C4-2B (cell line): ENCODE measurements at regions not wholly inside any gene's neighbourhood (a gene's known extent, or its start where the extent isn't known, plus 50 kb on each side); places are given as distances from the start of the nearest gene placed in this dataset.

Experiments
- H3K27ac ChIP-seq: fragments of 450-650 bp; 2 replicates; pipeline ENCODE4 v1.5.1; 2017
- ZFX ChIP-seq: fragments of 450-650 bp; IDR thresholded peaks from 2 replicates; pipeline ENCODE4 v1.6.1; 2017
- TF ChIP-seq, protein P1 (sequence below): fragments of 450-650 bp; conservative IDR thresholded peaks from 2 replicates; pipeline ENCODE4 v1.5.1; 2017; ENCODE audit warnings: mild to moderate bottlenecking

GRCh38 chr11:36878737-36879136 lies 280.7 kb upstream of the RAG2 start:
- H3K27ac ChIP-seq = no peak overlapping the region
- TF ChIP-seq ZFX = no peak
- TF ChIP-seq, protein P1, sequence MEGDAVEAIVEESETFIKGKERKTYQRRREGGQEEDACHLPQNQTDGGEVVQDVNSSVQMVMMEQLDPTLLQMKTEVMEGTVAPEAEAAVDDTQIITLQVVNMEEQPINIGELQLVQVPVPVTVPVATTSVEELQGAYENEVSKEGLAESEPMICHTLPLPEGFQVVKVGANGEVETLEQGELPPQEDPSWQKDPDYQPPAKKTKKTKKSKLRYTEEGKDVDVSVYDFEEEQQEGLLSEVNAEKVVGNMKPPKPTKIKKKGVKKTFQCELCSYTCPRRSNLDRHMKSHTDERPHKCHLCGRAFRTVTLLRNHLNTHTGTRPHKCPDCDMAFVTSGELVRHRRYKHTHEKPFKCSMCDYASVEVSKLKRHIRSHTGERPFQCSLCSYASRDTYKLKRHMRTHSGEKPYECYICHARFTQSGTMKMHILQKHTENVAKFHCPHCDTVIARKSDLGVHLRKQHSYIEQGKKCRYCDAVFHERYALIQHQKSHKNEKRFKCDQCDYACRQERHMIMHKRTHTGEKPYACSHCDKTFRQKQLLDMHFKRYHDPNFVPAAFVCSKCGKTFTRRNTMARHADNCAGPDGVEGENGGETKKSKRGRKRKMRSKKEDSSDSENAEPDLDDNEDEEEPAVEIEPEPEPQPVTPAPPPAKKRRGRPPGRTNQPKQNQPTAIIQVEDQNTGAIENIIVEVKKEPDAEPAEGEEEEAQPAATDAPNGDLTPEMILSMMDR = no peak

GRCh38 chr11:36877149-36877548 lies 279.1 kb upstream of the RAG2 start:
- H3K27ac ChIP-seq = no peak overlapping the region
- TF ChIP-seq, protein P1 = no peak
- TF ChIP-seq ZFX = no peak

- no peak overlapping the region for H3K27ac ChIP-seq
- TF ChIP-seq ZFX = no peak
- TF ChIP-seq, protein P1 = no peak
These were observed 278.2 kb upstream of the RAG2 start for GRCh38 chr11:36876266-36876665.

- H3K27ac ChIP-seq = no peak overlapping the region
- TF ChIP-seq, protein P1 = no peak
- TF ChIP-seq ZFX = no peak
These were observed 276.3 kb upstream of the RAG2 start for GRCh38 chr11:36874291-36874690.

DNA sequence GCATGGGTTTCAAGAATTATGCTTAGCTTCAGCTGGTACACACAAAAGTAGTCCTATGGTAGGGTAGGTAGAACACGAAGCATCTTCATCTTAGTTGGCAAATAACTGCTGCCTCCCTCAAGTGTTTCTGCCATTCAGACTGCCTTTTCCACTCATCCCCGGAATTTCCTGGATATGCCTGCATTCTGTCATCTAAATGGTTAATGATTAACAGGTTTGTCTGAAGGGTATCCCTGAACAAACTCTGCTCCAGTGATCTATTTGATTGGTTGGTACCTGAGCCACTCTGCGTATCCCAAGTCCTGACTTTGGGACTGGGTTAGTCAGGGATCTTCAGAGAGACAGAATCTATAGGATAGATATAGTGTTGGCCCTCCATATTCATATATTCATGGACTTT lies 272.3 kb upstream of the RAG2 start:
- no peak for TF ChIP-seq ZFX
- TF ChIP-seq, protein P1 = no peak

DNA sequence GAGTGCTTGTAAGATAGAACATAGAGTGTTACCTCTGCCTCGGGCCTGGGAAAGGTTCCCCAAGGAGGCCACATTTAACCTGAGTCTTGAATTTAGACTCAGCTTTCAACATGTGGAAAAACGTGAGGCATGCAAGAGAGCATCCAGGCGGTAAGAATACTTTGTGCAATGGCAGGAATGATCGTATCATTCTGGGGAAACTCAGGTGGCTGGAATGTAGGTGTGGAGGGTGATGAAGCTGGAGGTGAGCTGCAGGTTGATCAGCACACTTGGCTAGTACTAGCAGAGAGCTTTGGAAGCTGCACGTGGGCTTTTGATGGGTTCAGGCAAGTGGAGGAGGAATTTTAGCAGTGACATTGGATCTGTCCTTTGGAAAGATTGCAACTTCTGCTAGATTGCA lies 270.3 kb upstream of the RAG2 start:
- no peak for TF ChIP-seq ZFX
- TF ChIP-seq, protein P1 = no peak
- H3K27ac ChIP-seq = no peak overlapping the region

More for the DNA sequence above, 272.3 kb upstream of the RAG2 start:
- no peak overlapping the region for H3K27ac ChIP-seq

- no peak for TF ChIP-seq ZFX
- TF ChIP-seq, protein P1 = no peak
- H3K27ac ChIP-seq = no peak overlapping the region
These were observed 267.8 kb upstream of the RAG2 start for GRCh38 chr11:36865846-36866245.
